Small intestine (tissue), 7 donors: ENCODE measurements at regions not wholly inside any gene's neighbourhood (a gene's known extent, or its start where the extent isn't known, plus 50 kb on each side); places are given as distances from the start of the nearest gene placed in this dataset.

Source experiments
- DNase-seq, 2 donors: peaks; one replicate each; pipeline versions ENCODE4 v3.0.0 to v3.0.0-alpha.2; 2013
- FAIRE-seq: peaks from 2 replicates; lab custom pipeline; 2012; peaks lifted over from hg19 to GRCh38; lab: Jason Lieb, UNC
- H3K27ac ChIP-seq, 3 donors: one replicate each; pipeline ENCODE4 v1.5.1; 2013; ENCODE audit warnings: low read length in 2 of 3, mild to moderate bottlenecking in 2 of 3, control low read depth in 1 of 3, inconsistent platforms in 1 of 3, low read depth in 1 of 3, moderate library complexity in 1 of 3
- H3K27me3 ChIP-seq, 3 donors: one replicate each; pipeline ENCODE4 v1.6.1; 2013; ENCODE audit warnings: low read length in 3 of 3, inconsistent platforms in 1 of 3; ENCODE audit not compliant: control insufficient read depth in 3 of 3, insufficient read depth in 3 of 3
- H3K36me3 ChIP-seq, 3 donors: one replicate each; pipeline ENCODE4 v1.6.1; 2013; ENCODE audit warnings: low read length in 3 of 3, inconsistent platforms in 1 of 3, low read depth in 1 of 3, mild to moderate bottlenecking in 1 of 3, moderate library complexity in 1 of 3; ENCODE audit not compliant: control insufficient read depth in 3 of 3, insufficient read depth in 2 of 3
- H3K4me1 ChIP-seq, 3 donors: one replicate each; pipeline ENCODE4 v1.6.1; 2013; ENCODE audit warnings: low read length in 2 of 3, inconsistent platforms in 1 of 3, low read depth in 1 of 3, mild to moderate bottlenecking in 1 of 3, moderate library complexity in 1 of 3; ENCODE audit not compliant: control insufficient read depth in 3 of 3, insufficient read depth in 2 of 3
- H3K4me3 ChIP-seq, 3 donors: one replicate each; pipeline ENCODE4 v1.5.1; 2013; ENCODE audit warnings: low read length in 3 of 3, control low read depth in 1 of 3, inconsistent platforms in 1 of 3, low read depth in 1 of 3, mild to moderate bottlenecking in 1 of 3, moderate library complexity in 1 of 3
- H3K9me3 ChIP-seq, 2 donors: one replicate each; pipeline ENCODE4 v1.6.1; 2013; ENCODE audit warnings: low read depth in 1 of 2, low read length in 1 of 2; ENCODE audit not compliant: control insufficient read depth in 2 of 2, insufficient read depth in 1 of 2
- WGBS, 3 donors: extraction: QIAGEN DNeasy Blood & Tissue Kit; methylation state at CpG; one replicate each; pipeline ENCODE4 v1.1.7; 2013; 5-methylcytosine and 5-hydroxymethylcytosine counted together
- donor health status: healthy with polysubstance abuse.
- donor health status: control.
- donor health status: control.
- donor health status: Bipolar disorder and iron deficiency.
- donor health status: healthy.

- no peak for FAIRE-seq
- DNase-seq, result no peak
- Histone ChIP-seq H3K4me3 (no peak overlapping the region), H3K27ac (no peak overlapping the region), H3K9me3 (no peaks in the 10 kb centered on the region), H3K27me3 (no peaks in the 10 kb centered on the region), H3K36me3 (no peaks in the 10 kb centered on the region), H3K4me1 (no peaks in the 10 kb centered on the region)
These were observed 666.0 kb upstream of the PLXNA2 start for GRCh38 chr1:208910161-208910560.

GRCh38 chr1:208917281-208917680, 666.2 kb upstream of the CAMK1G start:
- 46 to 73% (median 47%) methylated on average over 5 of the region's 5 CpGs for WGBS, 3 donors
- Histone ChIP-seq H3K27ac (no peak overlapping the region), H3K4me3 (no peak overlapping the region), H3K36me3 (no peaks in the 10 kb centered on the region), H3K9me3 (no peaks in the 10 kb centered on the region), H3K4me1 (no peaks in the 10 kb centered on the region), H3K27me3 (no peaks in the 10 kb centered on the region)
- no peak for DNase-seq
- no peak for FAIRE-seq

GRCh38 chr1:208917723-208918122, 665.8 kb upstream of the CAMK1G start:
- Histone ChIP-seq H3K4me1 (no peaks in the 10 kb centered on the region), H3K9me3 (no peaks in the 10 kb centered on the region), H3K36me3 (no peaks in the 10 kb centered on the region), H3K27me3 (no peaks in the 10 kb centered on the region), H3K27ac (no peak overlapping the region), H3K4me3 (no peak overlapping the region)
- WGBS, 3 donors, result 58 to 67% (median 64%) methylated on average over 3 of the region's 3 CpGs
- FAIRE-seq (no peak), DNase-seq (no peak)

GRCh38 chr1:208918160-208918559, 665.4 kb upstream of the CAMK1G start:
- H3K9me3 ChIP-seq, result no peaks in the 10 kb centered on the region
- no peaks in the 10 kb centered on the region for H3K27me3 ChIP-seq
- H3K36me3 ChIP-seq, result no peaks in the 10 kb centered on the region
- no peak overlapping the region for H3K27ac ChIP-seq
- no peaks in the 10 kb centered on the region for H3K4me1 ChIP-seq
- no peak for FAIRE-seq
- no peak for DNase-seq
- H3K4me3 ChIP-seq, result no peak overlapping the region

GRCh38 chr1:208919371-208919770, 664.1 kb upstream of the CAMK1G start:
- Histone ChIP-seq H3K36me3 (no peaks in the 10 kb centered on the region), H3K4me1 (no peaks in the 10 kb centered on the region), H3K4me3 (no peak overlapping the region), H3K27ac (no peak overlapping the region), H3K27me3 (no peaks in the 10 kb centered on the region), H3K9me3 (no peaks in the 10 kb centered on the region)
- 65 to 75% (median 74%) methylated on average over 2 of the region's 2 CpGs for WGBS, 3 donors
- no peak for DNase-seq
- FAIRE-seq, result no peak

- Histone ChIP-seq H3K4me1 (no peaks in the 10 kb centered on the region), H3K36me3 (no peaks in the 10 kb centered on the region), H3K9me3 (no peaks in the 10 kb centered on the region), H3K27me3 (peaks cover 0 to 2% (median 0%) of the 10 kb centered on the region in 3 donors), H3K4me3 (no peak overlapping the region), H3K27ac (no peak overlapping the region)
- WGBS, 3 donors, result 65 to 83% (median 81%) methylated on average over 1 of the region's 1 CpG
- FAIRE-seq, result no peak
- no peak for DNase-seq
These were observed 662.3 kb upstream of the CAMK1G start for GRCh38 chr1:208921259-208921658.

DNA sequence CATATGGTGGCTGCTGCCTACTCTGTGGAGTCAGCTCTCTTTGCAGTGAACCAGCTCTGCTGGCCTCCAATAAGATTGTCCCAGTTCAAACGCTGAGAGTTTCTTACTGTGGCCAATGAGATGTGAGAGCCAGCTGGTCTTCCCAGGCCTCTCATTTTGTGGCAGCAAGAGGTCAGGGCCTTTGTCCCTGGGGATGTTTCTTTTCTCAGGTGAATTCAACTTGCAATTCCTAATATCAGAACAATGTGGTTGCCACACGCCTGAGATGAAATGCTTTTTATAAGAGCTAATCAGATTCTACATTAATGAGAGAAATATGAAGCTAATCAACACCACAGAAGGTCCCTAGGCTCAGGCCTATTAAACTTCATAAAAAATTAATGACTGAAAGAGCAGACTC, 660.1 kb upstream of the CAMK1G start:
- no peaks in the 10 kb centered on the region for H3K36me3 ChIP-seq
- FAIRE-seq, result no peak
- no peaks in the 10 kb centered on the region for H3K4me1 ChIP-seq

DNA sequence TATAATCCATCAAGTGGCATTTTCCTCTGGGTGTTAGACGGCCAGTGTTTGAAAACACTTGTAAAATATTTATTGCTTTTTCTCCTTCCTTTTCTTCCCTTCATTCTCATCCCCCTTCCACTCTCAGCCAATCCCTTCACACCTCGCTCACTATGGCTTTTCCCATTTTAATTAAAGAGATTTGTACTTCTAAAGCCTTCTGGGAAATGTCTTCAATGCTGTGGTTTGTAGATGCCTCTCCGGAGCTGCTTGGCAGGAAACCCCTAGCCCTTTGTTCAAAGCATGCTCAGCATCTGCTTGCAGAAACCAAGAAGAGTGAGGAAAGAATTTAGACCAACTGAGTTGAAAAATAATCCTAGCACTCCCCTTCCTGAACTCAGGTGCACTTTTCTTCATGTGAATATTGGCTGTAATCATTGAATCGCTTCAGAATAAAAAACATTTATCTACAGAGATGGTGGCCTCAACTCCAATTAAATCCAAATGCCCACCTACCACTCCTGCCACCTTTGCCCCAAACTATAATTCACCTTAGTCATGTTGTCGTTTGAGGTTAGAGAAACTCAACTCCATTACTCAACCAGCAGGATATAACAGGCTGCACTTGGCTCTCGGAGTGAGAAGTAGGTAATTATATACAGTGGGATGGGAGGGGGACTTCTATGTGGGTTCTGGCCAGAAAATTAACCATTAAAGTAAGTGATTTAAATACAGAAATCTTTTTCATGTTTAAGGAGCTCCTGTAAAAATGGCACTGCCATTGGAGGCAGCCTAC, 659.4 kb upstream of the CAMK1G start:
- WGBS, 3 donors, result 53 to 60% (median 57%) methylated on average over 6 of the region's 6 CpGs
- no peak overlapping the region for H3K4me3 ChIP-seq
- H3K9me3 ChIP-seq, result no peaks in the 10 kb centered on the region
- DNase-seq (no peak), FAIRE-seq (no peak)
- H3K36me3 ChIP-seq, result no peaks in the 10 kb centered on the region
- no peak overlapping the region for H3K27ac ChIP-seq
- H3K4me1 ChIP-seq, result no peaks in the 10 kb centered on the region
- peaks cover 0 to 2% (median 0%) of the 10 kb centered on the region in 3 donors for H3K27me3 ChIP-seq

More for the DNA sequence above, 660.1 kb upstream of the CAMK1G start:
- H3K9me3 ChIP-seq, result no peaks in the 10 kb centered on the region
- 60 to 81% (median 68%) methylated on average over 2 of the region's 2 CpGs for WGBS, 3 donors
- peaks cover 0 to 2% (median 0%) of the 10 kb centered on the region in 3 donors for H3K27me3 ChIP-seq
- no peak overlapping the region for H3K27ac ChIP-seq
- DNase-seq, result no peak
- H3K4me3 ChIP-seq, result no peak overlapping the region

DNA sequence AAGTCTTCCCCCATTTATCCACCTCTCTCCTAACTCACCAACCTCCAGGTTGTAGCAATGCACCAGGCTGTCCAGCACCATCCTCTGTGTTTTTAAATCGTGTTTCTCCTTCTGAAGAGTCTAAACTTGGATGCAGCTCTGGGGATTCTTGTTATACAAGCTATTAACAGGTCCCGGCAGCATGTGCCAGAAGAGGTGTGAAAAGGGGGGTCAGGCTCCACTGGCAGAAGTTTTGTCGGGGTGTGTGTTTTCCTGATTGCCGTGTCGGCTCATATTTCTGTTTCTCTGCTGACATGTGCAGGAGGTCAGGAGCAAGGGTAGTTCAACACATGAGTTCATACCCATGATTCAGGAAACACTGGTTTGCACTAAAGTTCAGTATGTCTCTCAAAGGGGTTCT, 658.6 kb upstream of the CAMK1G start:
- 69 to 73% (median 72%) methylated on average over 5 of the region's 5 CpGs for WGBS, 3 donors
- Histone ChIP-seq H3K9me3 (no peaks in the 10 kb centered on the region), H3K36me3 (no peaks in the 10 kb centered on the region), H3K27me3 (peaks cover 0 to 2% (median 0%) of the 10 kb centered on the region in 3 donors), H3K4me1 (no peaks in the 10 kb centered on the region), H3K27ac (no peak overlapping the region), H3K4me3 (no peak overlapping the region)
- no peak for FAIRE-seq
- DNase-seq, result no peak
